K562 (cell line): ENCODE measurements at regions not wholly inside any gene's neighbourhood (a gene's known extent, or its start where the extent isn't known, plus 50 kb on each side); places are given as distances from the start of the nearest gene placed in this dataset.

Experiments used
- ATAC-seq: fragments of 200-7000 bp; cut with Tn5 transposase; 3 replicates; pipeline ENCODE4 v1.9.1; 2020; ENCODE audit warnings: moderate library complexity
- BruUV-seq: library from RNA; stranded (reverse); fragments of 400-500 nt; replicated peaks from 2 replicates; lab custom pipeline; 2021; lab: Mats Ljungman, UMichigan
- CTCF ChIA-PET: fragments of 300-600 bp; formaldehyde crosslinking; extraction: SDS; loops from one replicate; lab custom pipeline; 2021; ENCODE audit warnings: low intra/inter-chr PET ratio; lab: Yijun Ruan, JAX
- POLR2A ChIA-PET: fragments of 300-600, 350-650 bp; sonication (Branson Sonifier 250); formaldehyde crosslinking; extraction: SDS; loops from one replicate; lab custom pipeline; 2021; ENCODE audit warnings: antibody characterized with exemption, inconsistent platforms; lab: Yijun Ruan, JAX
- DNase-seq, 4 experiments: peaks; one replicate each; pipeline versions ENCODE4 v3.0.0 to v3.0.0-alpha.2; 2011 to 2018; ENCODE audit warnings: low spot score in 3 of 4, mixed read lengths in 3 of 4; ENCODE audit errors: extremely low read depth in 1 of 4
- FAIRE-seq: peaks from 2 replicates; lab custom pipeline; 2011; peaks lifted over from hg19 to GRCh38; lab: Jason Lieb, UNC
- H2AFZ ChIP-seq: 2 replicates; pipeline ENCODE4 v1.6.0; 2011; ENCODE audit warnings: low read depth, low read length, control low read depth, inconsistent platforms
- H3K27ac ChIP-seq: fragments of 200-600 bp; 3 replicates; pipeline ENCODE4 v1.8.0; 2011; ENCODE audit warnings: low read depth, mild to moderate bottlenecking, control low read depth, inconsistent platforms, low read length, moderate library complexity, mixed read lengths; ENCODE audit errors: extremely low read depth
- H3K27me3 ChIP-seq, 2 experiments: fragments of 300-600 bp in 1 of 2; 2 replicates in 1 of 2; 3 replicates in 1 of 2; pipeline versions ENCODE4 v1.6.0 to v1.8.0; 2011; ENCODE audit warnings: inconsistent platforms in 2 of 2, low read length in 2 of 2, mild to moderate bottlenecking in 1 of 2, mixed read lengths in 1 of 2, moderate library complexity in 1 of 2; ENCODE audit not compliant: control insufficient read depth in 2 of 2, insufficient read depth in 2 of 2
- H3K36me3 ChIP-seq: fragments of 300-600 bp; 3 replicates; pipeline ENCODE4 v1.8.0; 2011; ENCODE audit warnings: mild to moderate bottlenecking, low read length, inconsistent platforms; ENCODE audit not compliant: control insufficient read depth, insufficient read depth
- H3K4me1 ChIP-seq, 2 experiments: fragments of 200-600 bp in 1 of 2; replicated peaks in 1 of 2; 2 replicates in 1 of 2; 3 replicates in 1 of 2; pipeline versions ENCODE4 v1.5.1 to v1.8.0; 2011; ENCODE audit warnings: inconsistent platforms in 2 of 2, low read length in 2 of 2, mild to moderate bottlenecking in 1 of 2, mixed read lengths in 1 of 2, moderate library complexity in 1 of 2; ENCODE audit not compliant: control insufficient read depth in 2 of 2, insufficient read depth in 2 of 2
- H3K4me2 ChIP-seq: 2 replicates; pipeline ENCODE4 v1.6.1; 2011; ENCODE audit warnings: low read length, control low read depth, inconsistent platforms, mixed read lengths; ENCODE audit not compliant: insufficient read depth
- H3K4me3 ChIP-seq: fragments of 200-600 bp; sonication (generic), shearing (Covaris generic); 2 replicates; pipeline ENCODE4 v1.5.1; 2016; ENCODE audit warnings: control low read depth, inconsistent platforms
- H3K79me2 ChIP-seq: fragments of 200-600 bp; 3 replicates; pipeline ENCODE4 v1.8.0; 2011; ENCODE audit warnings: low read length, inconsistent platforms; ENCODE audit not compliant: control insufficient read depth, insufficient read depth
- H3K9ac ChIP-seq, 2 experiments: 2 replicates each; pipeline versions ENCODE4 v1.6.0 to v1.6.1; 2011; ENCODE audit warnings: low read depth in 2 of 2, low read length in 2 of 2, control low read depth in 1 of 2, inconsistent platforms in 1 of 2, mild to moderate bottlenecking in 1 of 2, mixed read lengths in 1 of 2; ENCODE audit not compliant: insufficient read depth in 1 of 2
- H3K9me1 ChIP-seq: one replicate; pipeline ENCODE4 v1.6.0; 2011; ENCODE audit warnings: inconsistent platforms, mild to moderate bottlenecking, low read length, moderate library complexity; ENCODE audit not compliant: control insufficient read depth, insufficient read depth
- H3K9me3 ChIP-seq: replicated peaks from 2 replicates; pipeline ENCODE4 v1.5.1; 2011; ENCODE audit warnings: low read depth, low read length, inconsistent platforms; ENCODE audit not compliant: control insufficient read depth, insufficient read depth
- H4K20me1 ChIP-seq: replicated peaks from 2 replicates; pipeline ENCODE4 v1.6.1; 2011; ENCODE audit warnings: low read length, inconsistent platforms, mixed read lengths; ENCODE audit not compliant: control insufficient read depth, insufficient read depth
- ATF7 ChIP-seq: fragments of 450-650 bp; IDR thresholded peaks from 2 replicates; pipeline ENCODE4 v1.7.1; 2014; ENCODE audit warnings: mild to moderate bottlenecking, moderate library complexity
- E2F4 ChIP-seq: sonication (generic); formaldehyde crosslinking; IDR thresholded peaks from 2 replicates; pipeline ENCODE4 v1.8.0; 2022; ENCODE audit warnings: mild to moderate bottlenecking, low read depth, missing genetic modification reagents
- EP300 ChIP-seq: IDR thresholded peaks from 2 replicates; pipeline ENCODE4 v1.6.1; 2012; ENCODE audit warnings: low read length, improper control_type of control experiment
- ERF ChIP-seq: fragments of 450-650 bp; formaldehyde crosslinking; IDR thresholded peaks from 2 replicates; pipeline ENCODE4 v1.4.0; 2020; ENCODE audit warnings: mild to moderate bottlenecking, mixed read lengths
- GTF2A2 ChIP-seq: IDR thresholded peaks from 2 replicates; pipeline ENCODE4 v1.6.1; 2016; ENCODE audit warnings: mild to moderate bottlenecking, missing genetic modification characterization, missing compliant biosample characterization
- HBP1 ChIP-seq: fragments of 450-650 bp; formaldehyde crosslinking; IDR thresholded peaks from 2 replicates; pipeline ENCODE4 v1.4.0; 2022; ENCODE audit warnings: missing genetic modification characterization
- IRF2 ChIP-seq: sonication (generic); formaldehyde crosslinking; IDR thresholded peaks from 2 replicates; pipeline ENCODE4 v1.8.1; 2022; ENCODE audit warnings: mild to moderate bottlenecking, missing genetic modification reagents
- NFXL1 ChIP-seq: fragments of 450-650 bp; formaldehyde crosslinking; IDR thresholded peaks from 2 replicates; pipeline ENCODE4 v1.4.0; 2021; ENCODE audit warnings: mild to moderate bottlenecking
- NR4A1 ChIP-seq, 2 experiments: fragments of 250-450 bp in 1 of 2; fragments of 450-650 bp in 1 of 2; sonication (Bioruptor Pico) in 1 of 2; IDR thresholded peaks; 2 replicates each; pipeline versions ENCODE4 v1.4.0 to v1.6.1; 2016 to 2020; ENCODE audit warnings: mild to moderate bottlenecking in 2 of 2, missing compliant biosample characterization in 1 of 2, missing genetic modification characterization in 1 of 2, moderate library complexity in 1 of 2
- RAD21 ChIP-seq, 2 experiments: fragments of 250-450 bp in 1 of 2; fragments of 450-650 bp in 1 of 2; sonication (Bioruptor Pico) in 1 of 2; formaldehyde crosslinking in 1 of 2; IDR thresholded peaks in 1 of 2; conservative IDR thresholded peaks in 1 of 2; 2 replicates each; pipeline versions ENCODE4 v1.4.0 to v1.8.0; 2020 to 2022; ENCODE audit warnings: mild to moderate bottlenecking in 2 of 2, moderate library complexity in 1 of 2
- RB1 ChIP-seq: fragments of 450-650 bp; IDR thresholded peaks from 2 replicates; pipeline ENCODE4 v1.6.1; 2017; ENCODE audit warnings: low read depth, mild to moderate bottlenecking
- SRSF1 ChIP-seq: fragments of 200-400 bp; formaldehyde crosslinking; IDR thresholded peaks from 2 replicates; pipeline ENCODE4 v1.6.1; 2017; ENCODE audit warnings: mild to moderate bottlenecking, low read depth, low read length, moderate library complexity
- TAL1 ChIP-seq: fragments of 450-650 bp; IDR thresholded peaks from 2 replicates; pipeline ENCODE4 v1.6.1; 2016; ENCODE audit warnings: mild to moderate bottlenecking
- ZBED1 ChIP-seq: IDR thresholded peaks from 2 replicates; pipeline ENCODE4 v1.6.1; 2014
- ZNF408 ChIP-seq: fragments of 250-450 bp; sonication (Bioruptor Pico); IDR thresholded peaks from 2 replicates; pipeline ENCODE4 v1.4.0; 2020; ENCODE audit warnings: low read depth, mild to moderate bottlenecking, moderate library complexity
- WGBS: fragments of 100-300 bp; shearing (Covaris generic); methylation state at CpG from one replicate; pipeline ENCODE4 v1.1.6; 2016; ENCODE audit warnings: low coverage, mixed read lengths; ENCODE audit not compliant: insufficient coverage; ENCODE audit errors: missing lambda C conversion rate; 5-methylcytosine and 5-hydroxymethylcytosine counted together
- in situ Hi-C: fragments of 300-500 bp; cut with MboI; formaldehyde crosslinking; loops from 4 replicates; pipeline ENCODE4 v1.15.0; 2018; ENCODE audit warnings: inconsistent platforms, mixed read lengths
- intact Hi-C: fragments of 100-400 bp; cut with micrococcal nuclease; formaldehyde crosslinking; loops from 2 replicates; pipeline ENCODE4 v1.14.2; 2022
- TF ChIP-seq, protein P1 (sequence below): fragments of 450-650 bp; IDR thresholded peaks from 2 replicates; pipeline ENCODE4 v1.6.1; 2016; ENCODE audit warnings: antibody characterized with exemption
- TF ChIP-seq, protein P2 (sequence below), 2 experiments: fragments of 450-650 bp; IDR thresholded peaks; 2 replicates each; pipeline ENCODE4 v1.6.1; 2016

GRCh38 chr5:168195110-168195509 is 96.3 kb upstream of the WWC1 start (continued):
- TF ChIP-seq E2F4 (CRISPR knock-in tag) (no peak), NFXL1 (CRISPR knock-in tag) (no peak), RB1 (no peak), EP300 (no peak), ZNF408 (CRISPR knock-in tag) (no peak)
- TF ChIP-seq, protein P1, sequence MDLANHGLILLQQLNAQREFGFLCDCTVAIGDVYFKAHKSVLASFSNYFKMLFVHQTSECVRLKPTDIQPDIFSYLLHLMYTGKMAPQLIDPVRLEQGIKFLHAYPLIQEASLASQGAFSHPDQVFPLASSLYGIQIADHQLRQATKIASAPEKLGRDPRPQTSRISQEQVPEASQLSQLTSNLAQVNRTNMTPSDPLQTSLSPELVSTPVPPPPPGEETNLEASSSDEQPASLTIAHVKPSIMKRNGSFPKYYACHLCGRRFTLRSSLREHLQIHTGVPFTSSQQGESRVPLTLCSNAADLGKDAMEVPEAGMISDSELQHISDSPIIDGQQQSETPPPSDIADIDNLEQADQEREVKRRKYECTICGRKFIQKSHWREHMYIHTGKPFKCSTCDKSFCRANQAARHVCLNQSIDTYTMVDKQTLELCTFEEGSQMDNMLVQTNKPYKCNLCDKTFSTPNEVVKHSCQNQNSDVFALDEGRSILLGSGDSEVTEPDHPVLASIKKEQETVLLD = no peak
- TF ChIP-seq, all 486 proteins: peak for 0

- intact Hi-C loops (no loop called here), in situ Hi-C loops (no loop called here)
- CTCF ChIA-PET = no interaction called here
- BruUV-seq = no TSS peak
- no peak overlapping the region for H3K9ac ChIP-seq
- no peak overlapping the region for H2AFZ ChIP-seq
- H3K4me1 ChIP-seq = no peaks in the 10 kb centered on the region
- ATAC-seq = no peak
- no peaks in the 10 kb centered on the region for H4K20me1 ChIP-seq
- H3K79me2 ChIP-seq = no peaks in the 10 kb centered on the region
- TF ChIP-seq HBP1 (no peak), ATF7 (no peak), RAD21 (CRISPR knock-in tag; conservative IDR thresholded peaks at IDR 0.05 in 1 of 2, IDR thresholded peaks at IDR 0.05 in 1 of 2) (no peak), TAL1 (no peak), IRF2 (CRISPR knock-in tag) (no peak), NR4A1 (CRISPR knock-in tag; IDR thresholded peaks at IDR 0.05) (no peak), NR4A1 (tag; IDR thresholded peaks at IDR 0.05) (no peak), ZBED1 (no peak), ERF (CRISPR knock-in tag) (no peak), SRSF1 (no peak), GTF2A2 (tag) (no peak)
- TF ChIP-seq, protein P2, sequence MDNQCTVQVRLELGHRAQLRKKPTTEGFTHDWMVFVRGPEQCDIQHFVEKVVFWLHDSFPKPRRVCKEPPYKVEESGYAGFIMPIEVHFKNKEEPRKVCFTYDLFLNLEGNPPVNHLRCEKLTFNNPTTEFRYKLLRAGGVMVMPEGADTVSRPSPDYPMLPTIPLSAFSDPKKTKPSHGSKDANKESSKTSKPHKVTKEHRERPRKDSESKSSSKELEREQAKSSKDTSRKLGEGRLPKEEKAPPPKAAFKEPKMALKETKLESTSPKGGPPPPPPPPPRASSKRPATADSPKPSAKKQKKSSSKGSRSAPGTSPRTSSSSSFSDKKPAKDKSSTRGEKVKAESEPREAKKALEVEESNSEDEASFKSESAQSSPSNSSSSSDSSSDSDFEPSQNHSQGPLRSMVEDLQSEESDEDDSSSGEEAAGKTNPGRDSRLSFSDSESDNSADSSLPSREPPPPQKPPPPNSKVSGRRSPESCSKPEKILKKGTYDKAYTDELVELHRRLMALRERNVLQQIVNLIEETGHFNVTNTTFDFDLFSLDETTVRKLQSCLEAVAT (IDR thresholded peaks at IDR 0.05) = no peak
- TF ChIP-seq, all 486 proteins: peak for 0
- POLR2A ChIA-PET = no interaction called here
- Histone ChIP-seq H3K36me3 (no peaks in the 10 kb centered on the region), H3K4me3 (no peak overlapping the region), H3K27me3 (no peaks in the 10 kb centered on the region), H3K9me3 (no peaks in the 10 kb centered on the region), H3K27ac (no peak overlapping the region), H3K9me1 (no peaks in the 10 kb centered on the region), H3K4me2 (no peak overlapping the region)
- 0% methylated on average over 2 of the region's 2 CpGs for WGBS
- DNase-seq (no peak), FAIRE-seq (no peak)
These were observed 93.1 kb upstream of the WWC1 start for GRCh38 chr5:168198359-168198758.
